Activated T-cell treated with anti-CD3 and anti-CD28 coated beads, Interleukin-2, amount 50 U/mL, for 1 hour (primary cell): ENCODE measurements at regions not wholly inside any gene's neighbourhood (a gene's known extent, or its start where the extent isn't known, plus 50 kb on each side); places are given as distances from the start of the nearest gene placed in this dataset.

ENCODE experiments used
- DNase-seq: peaks from one replicate; pipeline ENCODE4 v3.0.0-alpha.2; 2020

DNA sequence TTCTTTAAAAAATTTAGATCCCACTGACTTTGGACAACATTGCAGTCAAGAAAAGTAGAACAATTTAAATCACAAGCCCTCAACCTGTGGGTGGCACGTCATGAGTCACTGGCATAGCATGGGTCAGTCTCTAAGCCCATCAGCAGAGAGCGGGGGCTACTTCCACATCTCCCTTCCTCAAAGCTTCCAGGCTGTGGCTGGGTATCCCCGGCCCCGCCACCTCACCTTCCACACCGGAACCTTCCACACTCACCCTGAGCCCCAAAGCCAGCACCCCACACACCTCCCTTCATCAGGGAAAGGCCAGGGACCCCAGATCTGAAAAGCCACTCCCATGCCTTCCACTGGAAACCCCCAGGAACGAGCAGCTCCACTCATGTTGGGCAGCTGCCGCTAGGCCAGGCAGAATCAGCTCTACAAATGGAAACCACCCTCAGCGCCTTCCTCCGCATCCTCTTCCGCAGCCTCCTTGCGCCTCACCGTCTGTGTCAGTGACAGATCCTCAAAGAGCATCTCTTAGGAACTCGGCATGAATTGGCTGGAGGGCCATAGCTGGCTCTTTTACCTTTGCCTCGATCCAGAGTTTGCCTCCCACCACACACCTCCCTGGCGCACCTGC, 156.5 kb downstream of the ERCC6L2 start:
- no peak for DNase-seq

DNA sequence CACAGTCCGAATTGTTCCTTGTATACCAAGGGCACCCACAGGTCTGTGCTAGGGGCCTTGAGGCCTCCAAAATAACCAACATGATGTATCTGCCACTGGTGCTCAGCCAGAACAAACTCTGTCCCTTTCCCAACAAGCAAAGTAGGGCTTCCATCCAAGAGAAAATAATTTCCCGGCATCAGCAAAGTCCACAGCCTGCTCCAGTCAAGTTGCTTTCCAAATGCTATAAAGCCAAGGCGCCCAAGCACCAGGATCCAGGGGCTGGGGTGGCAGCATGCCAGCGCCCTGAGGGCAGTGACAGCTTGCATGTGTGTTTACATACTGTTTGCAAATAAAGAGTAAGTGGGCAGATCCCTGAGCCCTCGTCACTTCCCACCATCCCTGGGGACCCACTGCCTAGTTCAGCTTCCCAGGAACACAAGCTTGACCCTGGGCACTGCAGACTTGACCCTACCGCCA, 155.9 kb downstream of the ERCC6L2 start:
- no peak for DNase-seq

DNA sequence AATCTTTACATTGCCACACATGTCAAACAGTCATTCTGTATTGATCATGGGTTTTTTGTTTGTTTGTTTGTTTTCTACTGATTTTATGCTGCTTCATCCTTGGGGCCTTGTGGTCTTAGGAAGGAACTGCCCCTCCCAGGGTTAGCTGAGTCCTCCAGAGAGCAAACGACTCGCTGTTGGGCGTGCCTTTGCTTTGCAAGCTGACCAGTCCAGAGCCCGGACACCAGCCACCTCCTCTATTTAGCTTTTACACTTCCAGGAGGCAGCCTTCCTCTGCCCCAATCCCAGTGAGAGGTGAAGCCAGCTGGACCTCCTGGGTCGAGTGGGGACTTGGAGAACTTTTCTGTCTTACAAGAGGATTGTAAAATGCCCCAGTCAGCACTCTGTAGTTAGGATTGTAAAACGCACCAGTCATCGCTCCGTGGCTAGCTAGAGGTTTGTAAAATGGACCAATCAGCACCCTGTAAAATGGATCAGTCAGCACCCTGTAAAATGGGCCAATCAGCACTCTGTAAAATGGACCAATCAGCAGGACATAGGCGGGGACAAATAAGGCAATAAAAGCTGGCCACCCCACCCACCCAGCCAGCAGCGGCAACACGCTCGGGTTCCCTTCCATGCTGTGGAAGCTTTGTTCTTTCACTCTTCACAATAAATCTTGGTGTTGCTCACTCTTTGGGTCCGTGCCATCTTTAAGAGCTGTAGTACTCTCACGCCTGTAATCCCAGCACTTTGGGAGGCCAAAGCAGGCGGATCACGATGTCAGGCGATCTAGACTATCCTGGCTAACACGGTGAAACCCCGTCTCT, 154.4 kb downstream of the ERCC6L2 start:
- no peak for DNase-seq

DNA sequence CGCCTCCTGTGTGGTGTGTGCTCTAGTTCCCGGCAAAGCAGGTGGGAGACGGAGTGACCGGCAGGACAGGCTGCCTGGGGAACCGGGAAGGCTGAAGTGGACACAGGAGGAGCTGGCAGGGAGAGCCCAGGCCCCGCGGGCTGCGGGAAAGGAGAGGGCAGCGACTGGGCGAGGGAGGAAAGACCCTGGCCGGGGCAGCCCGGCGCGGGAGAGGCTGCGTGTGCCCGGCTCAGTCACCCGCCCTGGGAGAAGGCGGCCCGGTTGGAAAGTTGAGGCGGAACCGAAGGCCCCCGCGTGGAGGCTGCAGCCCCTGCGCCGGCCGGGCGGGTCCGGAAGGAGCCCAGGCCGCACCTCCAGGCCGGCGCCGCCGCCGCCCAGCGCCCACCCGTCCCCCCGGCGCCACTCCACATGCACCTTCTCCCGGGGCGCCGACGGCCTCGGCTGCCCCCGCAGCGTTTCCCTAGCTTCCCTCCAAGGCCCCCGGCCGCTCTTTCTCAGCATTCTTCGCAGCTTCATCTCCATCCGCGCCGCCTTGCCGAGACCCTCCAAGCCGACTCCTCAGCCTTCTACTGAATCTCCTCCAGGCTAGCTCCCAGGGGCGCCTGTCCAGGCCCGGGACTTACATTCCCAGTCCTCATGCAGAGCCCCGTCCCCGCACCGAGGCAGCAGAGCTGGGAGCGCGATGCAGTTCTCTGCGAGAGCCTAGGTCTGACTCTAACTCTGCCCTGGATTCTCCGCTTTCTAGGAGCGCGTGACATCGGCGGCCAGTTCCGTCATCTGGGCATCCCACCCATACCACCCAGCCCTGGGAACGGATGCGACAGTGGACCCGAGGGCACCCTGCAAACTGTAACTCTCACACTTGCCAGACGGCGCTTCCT, 152.0 kb downstream of the ERCC6L2 start:
- DNase-seq, result peak; percentile 33

DNA sequence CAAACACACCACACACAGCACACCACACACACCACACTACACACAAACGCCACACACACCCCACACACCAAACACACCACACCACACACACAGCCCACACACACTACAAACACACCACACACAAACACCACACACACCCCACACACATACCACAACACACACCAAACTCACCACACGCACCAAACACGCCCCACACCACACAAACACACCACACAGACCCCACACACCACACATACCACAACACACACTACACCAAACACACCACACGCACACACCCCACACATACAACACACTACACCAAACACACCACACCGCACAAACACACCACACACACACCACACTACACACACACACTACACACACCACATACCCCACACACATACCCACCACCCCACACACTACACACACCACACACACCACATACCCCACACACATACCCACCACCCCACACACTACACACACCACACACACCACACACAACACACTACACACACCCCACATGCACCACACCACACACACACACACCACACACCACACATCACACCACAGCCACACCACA, 151.2 kb downstream of the ERCC6L2 start:
- DNase-seq, result no peak

DNA sequence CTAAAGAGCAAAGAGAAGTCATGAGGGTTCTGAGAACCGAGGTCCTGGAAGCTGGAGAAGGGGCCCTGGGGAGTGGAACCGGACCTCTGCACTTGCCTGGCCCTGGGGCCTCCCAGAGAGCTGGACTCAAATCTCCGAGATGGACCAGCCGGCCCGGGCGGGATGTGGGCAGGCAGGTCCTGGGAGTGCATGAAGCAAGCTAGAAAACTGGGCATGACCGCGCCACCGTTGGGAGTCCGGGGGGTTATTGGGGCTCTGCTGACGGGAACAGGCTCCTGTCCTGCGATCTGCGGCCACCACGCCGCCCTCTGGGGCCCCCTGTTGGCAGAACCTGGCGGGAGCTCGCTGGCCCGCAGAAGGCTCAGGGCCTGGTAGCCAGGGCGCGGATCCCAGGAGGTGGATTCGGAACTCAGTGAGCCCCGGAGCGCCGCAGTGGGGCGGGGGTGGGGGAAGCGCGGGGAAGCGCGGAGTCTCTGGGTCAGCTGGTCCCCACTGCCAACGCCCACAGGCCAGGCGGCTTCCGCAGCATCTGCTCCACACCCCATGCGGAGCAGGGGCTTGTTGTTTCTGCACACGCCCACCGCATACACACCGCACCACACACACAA, 150.6 kb downstream of the ERCC6L2 start:
- DNase-seq, result no peak

DNA sequence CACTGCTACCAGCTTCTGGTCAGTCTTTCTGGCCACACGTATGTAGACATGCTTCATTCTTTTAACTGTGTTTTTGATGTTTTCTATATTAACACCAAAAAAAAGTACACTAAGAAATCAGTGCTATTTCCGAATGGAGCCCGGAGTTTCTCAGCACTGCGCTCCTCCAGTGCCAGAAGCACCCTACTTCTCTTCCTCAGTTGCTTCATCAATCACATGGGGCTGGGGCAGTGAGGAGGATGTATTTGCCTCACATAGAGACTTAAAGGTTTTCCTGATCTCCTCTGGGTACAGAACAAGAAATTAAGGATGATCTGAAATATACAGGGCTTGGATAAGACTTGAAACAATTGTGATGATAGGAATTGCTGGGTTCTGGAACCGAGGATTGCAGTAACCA, 148.0 kb downstream of the ERCC6L2 start:
- no peak for DNase-seq

DNA sequence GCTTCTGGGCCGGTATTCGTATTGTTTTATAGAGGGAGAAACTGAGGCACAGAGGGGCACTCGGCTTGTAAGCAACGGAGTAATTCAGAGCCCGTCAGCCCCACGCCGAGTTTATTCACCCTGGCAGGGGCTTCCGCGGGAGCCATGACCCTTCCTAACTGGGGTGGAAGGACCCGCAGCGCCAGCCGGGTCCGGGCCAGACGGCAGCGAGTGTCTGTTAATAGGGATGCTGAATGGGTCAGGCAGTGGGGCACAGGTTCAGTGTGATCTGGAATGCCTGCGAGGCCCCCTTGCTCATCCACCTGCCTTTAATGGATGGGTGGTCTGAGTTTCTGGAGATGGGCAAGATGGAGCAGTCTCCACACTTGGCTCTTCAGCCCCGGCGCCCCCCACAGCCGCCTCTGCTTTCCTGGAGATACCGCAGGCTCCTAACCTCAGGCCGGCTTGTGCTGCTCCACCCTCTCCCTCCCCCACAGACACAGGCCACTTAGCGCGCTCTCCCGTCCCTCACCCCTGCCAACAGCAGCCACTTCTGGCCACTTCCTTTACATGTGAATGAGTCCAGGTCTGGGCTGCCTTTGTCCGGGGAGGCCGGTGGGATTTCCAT, 147.1 kb downstream of the ERCC6L2 start:
- DNase-seq, result peak; percentile 35

DNA sequence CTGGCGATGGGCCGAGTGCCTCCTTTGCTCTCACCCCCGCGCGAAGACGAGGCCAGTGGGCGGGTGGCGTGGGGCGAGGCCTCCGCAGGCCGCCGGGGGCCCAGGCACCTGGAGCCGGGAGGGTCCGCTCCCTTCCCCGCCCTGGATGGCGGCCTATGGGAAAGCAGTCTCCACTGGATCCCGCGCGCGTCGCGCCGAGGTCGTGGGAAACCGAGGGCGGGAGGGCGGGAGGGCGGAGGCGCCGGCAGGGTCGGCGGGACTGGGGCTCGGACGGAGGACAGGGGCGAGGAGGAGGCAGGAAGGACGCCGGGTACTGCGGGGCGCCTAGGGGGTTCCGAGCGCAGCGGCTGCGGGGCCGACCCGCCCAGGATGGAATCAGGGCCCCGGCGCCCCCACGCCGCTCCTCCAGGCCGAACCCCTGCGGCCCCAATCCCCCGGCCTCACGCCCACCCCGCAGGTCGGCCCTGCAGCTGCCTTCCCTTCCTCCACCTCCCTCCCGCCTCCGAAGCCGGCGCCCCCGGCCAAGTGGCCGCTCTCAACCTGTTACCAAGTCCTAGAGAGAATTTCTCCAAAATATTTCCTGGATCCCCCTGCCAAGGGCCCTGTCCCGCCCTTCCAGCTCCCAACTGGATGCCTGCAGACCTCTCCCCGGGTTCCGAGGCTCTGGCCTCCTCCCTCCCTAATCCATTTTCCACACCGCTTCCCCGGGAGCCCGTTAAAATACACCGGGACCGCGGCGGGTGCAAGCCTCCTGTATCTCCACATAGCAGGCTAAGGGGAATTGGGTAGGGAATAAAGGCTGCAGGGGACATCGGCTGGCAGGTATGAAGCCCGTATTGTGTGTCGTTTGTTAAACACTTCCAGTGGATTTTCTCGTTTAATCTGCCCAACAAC, 146.3 kb downstream of the ERCC6L2 start:
- peak; percentile 40 for DNase-seq

DNA sequence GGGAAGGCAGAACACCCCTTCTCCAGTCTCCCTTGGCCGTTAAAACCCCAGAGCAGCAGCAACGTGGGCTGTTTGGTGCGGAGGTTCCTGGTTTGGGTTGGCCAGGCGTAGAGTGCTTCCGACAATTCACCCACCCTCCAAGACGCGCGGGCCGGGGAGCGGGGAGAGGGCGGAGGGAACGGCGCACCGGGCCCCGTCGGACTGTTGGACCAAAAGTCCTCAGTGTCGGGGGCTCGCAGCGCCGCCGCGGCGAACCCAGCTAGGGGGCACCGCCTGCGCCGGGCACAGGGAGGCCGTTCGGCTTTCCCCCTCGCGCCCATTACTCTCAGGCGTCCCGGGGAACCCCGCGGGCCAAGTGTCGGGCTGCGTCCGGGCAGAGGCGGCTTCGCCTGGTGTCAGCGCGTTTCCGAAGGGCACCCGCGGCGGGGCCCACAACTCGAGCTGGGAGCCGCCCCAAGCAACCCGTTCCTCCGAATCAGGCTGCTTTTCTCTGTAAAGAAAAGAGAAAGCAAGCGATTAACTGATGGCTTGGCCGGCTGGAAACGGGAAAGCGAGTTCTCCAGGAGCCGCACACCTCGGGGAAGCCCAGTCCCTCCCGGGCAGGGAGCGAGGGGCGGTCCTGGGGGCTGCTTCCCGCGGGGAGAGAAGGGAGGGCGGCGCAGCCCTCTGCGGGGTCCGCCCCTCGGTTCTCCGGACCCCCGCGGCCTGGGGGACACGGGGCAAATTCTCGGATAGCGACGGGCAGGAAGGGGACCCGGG, 145.5 kb downstream of the ERCC6L2 start:
- DNase-seq, result peak; percentile 68

DNA sequence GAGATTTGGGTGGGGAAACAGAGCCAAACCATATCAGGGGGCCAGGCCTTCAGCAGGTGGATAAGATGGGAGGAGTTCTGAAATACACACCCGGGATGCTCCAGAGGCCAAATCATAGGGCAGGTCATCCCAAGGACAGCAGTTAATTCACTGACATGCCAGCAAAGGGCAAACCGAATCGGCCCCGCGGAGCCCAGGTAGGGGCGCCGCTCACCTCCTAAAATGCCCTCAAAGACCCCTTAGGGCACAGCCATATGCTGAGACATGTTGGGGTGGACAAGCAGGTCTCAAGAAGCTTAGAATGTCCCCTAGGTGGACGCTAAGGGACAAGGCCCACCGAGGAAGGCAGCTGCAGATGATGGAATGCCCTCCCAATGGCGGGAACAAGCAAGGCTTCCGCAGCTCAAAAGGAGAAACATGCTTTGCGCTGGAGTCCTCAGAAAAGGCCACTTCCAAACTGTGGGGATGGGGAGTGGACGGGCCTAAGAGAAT, 144.9 kb downstream of the ERCC6L2 start:
- no peak for DNase-seq
